HCT116 (cell line): ENCODE measurements at regions not wholly inside any gene's neighbourhood (a gene's known extent, or its start where the extent isn't known, plus 50 kb on each side); places are given as distances from the start of the nearest gene placed in this dataset.

Experiments
- ATAC-seq: fragments of 200-7000 bp; cut with Tn5 transposase; 2 replicates; pipeline ENCODE4 v1.9.1; 2020; ENCODE audit warnings: mild to moderate bottlenecking, moderate library complexity
- BruUV-seq: library from RNA; stranded (reverse); fragments of 400-500 nt; replicated peaks from 2 replicates; lab custom pipeline; 2021; lab: Mats Ljungman, UMichigan
- CTCF ChIA-PET: fragments of 300-600 bp; sonication (Branson Sonifier 250); formaldehyde crosslinking; loops from one replicate; lab custom pipeline; 2021; ENCODE audit warnings: antibody characterized with exemption; lab: Charles Lee
- POLR2A ChIA-PET: fragments of 300-600, 350-600 bp; sonication (Branson Sonifier 250); formaldehyde crosslinking; loops from one replicate; lab custom pipeline; 2021; ENCODE audit warnings: antibody characterized with exemption; lab: Charles Lee
- RAD21 ChIA-PET, 2 experiments: fragments of 300-600 bp; sonication (Branson Sonifier 250); formaldehyde crosslinking; loops; one replicate each; lab custom pipeline; 2023; ENCODE audit warnings: low total read pairs in 2 of 2; ENCODE audit not compliant: uncharacterized antibody in 2 of 2, unreplicated experiment in 2 of 2, low non-redundant PET in 1 of 2; lab: Charles Lee
- DNase-seq: peaks from one replicate; pipeline ENCODE4 v3.0.0-alpha.2; 2010; ENCODE audit warnings: low read depth, low spot score
- H2AFZ ChIP-seq: fragments of 200-600 bp; shearing (Covaris generic), sonication (generic); 2 replicates; pipeline ENCODE4 v1.6.1; 2017; ENCODE audit warnings: low read depth, mixed run types, mixed read lengths, antibody characterized with exemption, low read length; ENCODE audit not compliant: poor library complexity, severe bottlenecking
- H3K27ac ChIP-seq: 2 replicates; pipeline ENCODE4 v1.5.1; 2012; ENCODE audit warnings: low read depth, low read length
- H3K27me3 ChIP-seq: fragments of 200-600 bp; sonication (generic); 2 replicates; pipeline ENCODE4 v1.6.1; 2016; ENCODE audit warnings: mixed run types, low read length, mixed read lengths; ENCODE audit not compliant: insufficient read depth
- H3K36me3 ChIP-seq, 2 experiments: fragments of 200-500 bp in 1 of 2; fragments of 200-600 bp in 1 of 2; sonication (Bioruptor generic) in 1 of 2; sonication (generic) in 1 of 2; 2 replicates each; pipeline versions ENCODE4 v1.5.1 to v1.6.1; 2014 to 2016; ENCODE audit warnings: low read length in 2 of 2, inconsistent platforms in 1 of 2, mixed read lengths in 1 of 2, mixed run types in 1 of 2; ENCODE audit not compliant: insufficient read depth in 2 of 2, control insufficient read depth in 1 of 2
- H3K4me1 ChIP-seq, 2 experiments: fragments of 200-600 bp in 1 of 2; sonication (generic) in 1 of 2; 2 replicates each; pipeline versions ENCODE4 v1.5.1 to v1.6.1; 2012 to 2017; ENCODE audit warnings: low read length in 2 of 2, inconsistent platforms in 1 of 2, mild to moderate bottlenecking in 1 of 2, mixed read lengths in 1 of 2, mixed run types in 1 of 2, moderate library complexity in 1 of 2; ENCODE audit not compliant: insufficient read depth in 2 of 2, control insufficient read depth in 1 of 2
- H3K4me2 ChIP-seq: fragments of 200-600 bp; sonication (generic); 2 replicates; pipeline ENCODE4 v1.6.1; 2017; ENCODE audit warnings: mixed run types, low read length, mixed read lengths
- H3K4me3 ChIP-seq, 2 experiments: fragments of 200-600 bp in 1 of 2; sonication (generic) in 1 of 2; replicated peaks in 1 of 2; 2 replicates each; pipeline ENCODE4 v1.5.1; 2011 to 2016; ENCODE audit warnings: low read length in 2 of 2, control low read depth in 1 of 2, low read depth in 1 of 2, mild to moderate bottlenecking in 1 of 2, mixed read lengths in 1 of 2, mixed run types in 1 of 2
- H3K79me2 ChIP-seq: fragments of 200-600 bp; sonication (generic); 2 replicates; pipeline ENCODE4 v1.6.1; 2017; ENCODE audit warnings: mild to moderate bottlenecking, mixed run types, low read length, moderate library complexity, mixed read lengths; ENCODE audit not compliant: insufficient read depth
- H3K9ac ChIP-seq: fragments of 200-600 bp; sonication (generic); 2 replicates; pipeline ENCODE4 v1.6.1; 2016; ENCODE audit warnings: low read length, mixed read lengths
- H3K9me2 ChIP-seq: fragments of 200-600 bp; sonication (generic), shearing (Covaris generic); 2 replicates; pipeline ENCODE4 v1.6.1; 2017; ENCODE audit warnings: mixed run types, mild to moderate bottlenecking, moderate library complexity; ENCODE audit not compliant: insufficient read depth
- H3K9me3 ChIP-seq, 2 experiments: fragments of 200-500 bp in 1 of 2; fragments of 200-600 bp in 1 of 2; sonication (Bioruptor generic) in 1 of 2; sonication (generic) in 1 of 2; 2 replicates each; pipeline ENCODE4 v1.6.1; 2014 to 2017; ENCODE audit warnings: low read length in 2 of 2, mixed read lengths in 2 of 2, inconsistent platforms in 1 of 2, low read depth in 1 of 2, mild to moderate bottlenecking in 1 of 2, mixed run types in 1 of 2, moderate library complexity in 1 of 2; ENCODE audit not compliant: control insufficient read depth in 1 of 2, insufficient read depth in 1 of 2
- H4K20me1 ChIP-seq: fragments of 200-600 bp; sonication (generic), shearing (Covaris generic); 2 replicates; pipeline ENCODE4 v1.6.1; 2017; ENCODE audit warnings: mixed run types, mild to moderate bottlenecking, moderate library complexity; ENCODE audit not compliant: insufficient read depth
- CBX3 ChIP-seq: IDR thresholded peaks from 2 replicates; pipeline ENCODE4 v1.6.1; 2012; ENCODE audit warnings: low read depth
- CEBPB ChIP-seq: IDR thresholded peaks from 2 replicates; pipeline ENCODE4 v1.6.1; 2012; ENCODE audit warnings: low read depth
- EGR1 ChIP-seq: IDR thresholded peaks from 2 replicates; pipeline ENCODE4 v1.6.1; 2012; ENCODE audit warnings: low read depth
- ELF1 ChIP-seq: IDR thresholded peaks from 2 replicates; pipeline ENCODE4 v1.6.1; 2012; ENCODE audit warnings: low read depth, borderline replicate concordance
- EZH2 ChIP-seq: fragments of 200-600 bp; sonication (generic); IDR thresholded peaks from 2 replicates; pipeline ENCODE4 v1.6.1; 2017; ENCODE audit warnings: antibody characterized with exemption, mixed run types
- EZH2phosphoT487 ChIP-seq: fragments of 200-600 bp; IDR thresholded peaks from 2 replicates; pipeline ENCODE4 v1.6.1; 2018; ENCODE audit warnings: antibody characterized with exemption, borderline replicate concordance
- FOSL1 ChIP-seq: IDR thresholded peaks from 2 replicates; pipeline ENCODE4 v1.6.1; 2012; ENCODE audit warnings: low read depth
- JUND ChIP-seq: IDR thresholded peaks from 2 replicates; pipeline ENCODE4 v1.6.1; 2012
- POLR2A ChIP-seq: IDR thresholded peaks from 2 replicates; pipeline ENCODE4 v1.7.0; 2011; ENCODE audit warnings: borderline replicate concordance; ENCODE audit not compliant: insufficient read depth, insufficient read length; ENCODE audit errors: extremely low read depth
- RAD21 ChIP-seq: IDR thresholded peaks from 2 replicates; pipeline ENCODE4 v1.6.1; 2012; ENCODE audit warnings: low read depth, mild to moderate bottlenecking
- SIN3A ChIP-seq: IDR thresholded peaks from 2 replicates; pipeline ENCODE4 v1.6.1; 2012; ENCODE audit warnings: low read depth
- SRF ChIP-seq: IDR thresholded peaks from 2 replicates; pipeline ENCODE4 v1.6.1; 2012; ENCODE audit warnings: low read depth
- YY1 ChIP-seq: IDR thresholded peaks from 2 replicates; pipeline ENCODE4 v1.6.1; 2011; ENCODE audit warnings: low read length, low read depth, moderate library complexity, mild to moderate bottlenecking; ENCODE audit not compliant: insufficient replicate concordance; ENCODE audit errors: extremely low read depth
- ZFX ChIP-seq: fragments of 450-650 bp; IDR thresholded peaks from 2 replicates; pipeline ENCODE4 v1.6.1; 2017
- ZNF274 ChIP-seq: fragments of 200-500 bp; sonication (Bioruptor generic); IDR thresholded peaks from 2 replicates; pipeline ENCODE4 v1.6.1; 2014; ENCODE audit warnings: mild to moderate bottlenecking, low read depth, low read length, inconsistent platforms
- intact Hi-C: fragments of 100-400 bp; cut with micrococcal nuclease; formaldehyde crosslinking; loops from 2 replicates; pipeline ENCODE4 v1.10.0; 2022
- TF ChIP-seq, protein P1 (sequence below): IDR thresholded peaks from 2 replicates; pipeline ENCODE4 v1.6.1; 2012
- TF ChIP-seq, protein P2 (sequence below): IDR thresholded peaks from 2 replicates; pipeline ENCODE4 v1.6.1; 2012; ENCODE audit warnings: low read depth
- TF ChIP-seq, protein P3 (sequence below): IDR thresholded peaks from 2 replicates; pipeline ENCODE4 v1.6.1; 2012

DNA sequence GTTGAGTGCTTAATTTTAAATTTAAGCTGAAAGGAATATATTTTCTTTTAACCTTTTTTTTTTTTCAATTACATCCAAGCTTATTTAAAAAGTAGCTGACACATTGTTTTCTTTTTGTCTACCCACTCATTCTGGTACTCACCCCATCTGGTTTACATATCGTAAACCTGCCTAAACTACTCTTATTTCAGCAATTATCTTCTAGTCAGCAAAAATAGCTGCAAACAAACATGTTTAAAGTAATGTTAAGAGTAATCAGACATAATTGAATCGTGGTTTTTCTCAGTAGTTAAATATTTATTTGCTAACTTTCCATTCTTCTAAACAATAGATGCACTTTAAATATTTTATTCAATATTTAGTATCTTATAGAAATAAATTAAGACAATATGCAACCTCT is 492.7 kb upstream of the MGAT4C start:
- no peak overlapping the region for H2AFZ ChIP-seq
- no peak overlapping the region for H3K27ac ChIP-seq
- POLR2A ChIA-PET = no interaction called here
- no peak overlapping the region for H3K9ac ChIP-seq
- H3K9me3 ChIP-seq = no peaks in the 10 kb centered on the region
- no peaks in the 10 kb centered on the region for H3K4me1 ChIP-seq
- no peak for DNase-seq
- no peak for ATAC-seq
- CTCF ChIA-PET = no interaction called here
- H3K36me3 ChIP-seq = no peaks in the 10 kb centered on the region
- H3K79me2 ChIP-seq = no peaks in the 10 kb centered on the region
- no peak overlapping the region for H3K4me3 ChIP-seq
- BruUV-seq = no TSS peak
- H3K4me2 ChIP-seq = no peak overlapping the region
- RAD21 ChIA-PET = no interaction called here
- H4K20me1 ChIP-seq = no peaks in the 10 kb centered on the region
- TF ChIP-seq POLR2A (no peak), RAD21 (no peak), FOSL1 (no peak)
- TF ChIP-seq, protein P1, sequence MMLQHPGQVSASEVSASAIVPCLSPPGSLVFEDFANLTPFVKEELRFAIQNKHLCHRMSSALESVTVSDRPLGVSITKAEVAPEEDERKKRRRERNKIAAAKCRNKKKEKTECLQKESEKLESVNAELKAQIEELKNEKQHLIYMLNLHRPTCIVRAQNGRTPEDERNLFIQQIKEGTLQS = no peak
- no peaks in the 10 kb centered on the region for H3K27me3 ChIP-seq
- intact Hi-C loops = no loop called here
- H3K9me2 ChIP-seq = no peaks in the 10 kb centered on the region; the same call in 1 of the 2 replicates

- no peaks in the 10 kb centered on the region for H3K36me3 ChIP-seq
- no TSS peak for BruUV-seq
- H3K4me3 ChIP-seq = no peak overlapping the region
- ATAC-seq (no peak), DNase-seq (no peak)
- H3K9me3 ChIP-seq = no peaks in the 10 kb centered on the region
- no peak overlapping the region for H3K4me2 ChIP-seq
- ChIA-PET RAD21 (no interaction called here), POLR2A (no interaction called here), CTCF (no interaction called here)
- no peaks in the 10 kb centered on the region for H3K4me1 ChIP-seq
- no peak overlapping the region for H3K27ac ChIP-seq
- no peaks in the 10 kb centered on the region for H3K79me2 ChIP-seq
- no peaks in the 10 kb centered on the region; the same call in 1 of the 2 replicates for H3K9me2 ChIP-seq
- no peaks in the 10 kb centered on the region for H4K20me1 ChIP-seq
- H3K9ac ChIP-seq = no peak overlapping the region
- no peaks in the 10 kb centered on the region for H3K27me3 ChIP-seq
- H2AFZ ChIP-seq = no peak overlapping the region
- intact Hi-C loops = no loop called here
- TF ChIP-seq CBX3 (no peak), ZNF274 (no peak), SRF (no peak), ELF1 (no peak), EZH2phosphoT487 (no peak), EGR1 (no peak), SIN3A (no peak), ZFX (no peak), CEBPB (no peak), EZH2 (no peak), YY1 (no peak), JUND (no peak)
- TF ChIP-seq, protein P2, sequence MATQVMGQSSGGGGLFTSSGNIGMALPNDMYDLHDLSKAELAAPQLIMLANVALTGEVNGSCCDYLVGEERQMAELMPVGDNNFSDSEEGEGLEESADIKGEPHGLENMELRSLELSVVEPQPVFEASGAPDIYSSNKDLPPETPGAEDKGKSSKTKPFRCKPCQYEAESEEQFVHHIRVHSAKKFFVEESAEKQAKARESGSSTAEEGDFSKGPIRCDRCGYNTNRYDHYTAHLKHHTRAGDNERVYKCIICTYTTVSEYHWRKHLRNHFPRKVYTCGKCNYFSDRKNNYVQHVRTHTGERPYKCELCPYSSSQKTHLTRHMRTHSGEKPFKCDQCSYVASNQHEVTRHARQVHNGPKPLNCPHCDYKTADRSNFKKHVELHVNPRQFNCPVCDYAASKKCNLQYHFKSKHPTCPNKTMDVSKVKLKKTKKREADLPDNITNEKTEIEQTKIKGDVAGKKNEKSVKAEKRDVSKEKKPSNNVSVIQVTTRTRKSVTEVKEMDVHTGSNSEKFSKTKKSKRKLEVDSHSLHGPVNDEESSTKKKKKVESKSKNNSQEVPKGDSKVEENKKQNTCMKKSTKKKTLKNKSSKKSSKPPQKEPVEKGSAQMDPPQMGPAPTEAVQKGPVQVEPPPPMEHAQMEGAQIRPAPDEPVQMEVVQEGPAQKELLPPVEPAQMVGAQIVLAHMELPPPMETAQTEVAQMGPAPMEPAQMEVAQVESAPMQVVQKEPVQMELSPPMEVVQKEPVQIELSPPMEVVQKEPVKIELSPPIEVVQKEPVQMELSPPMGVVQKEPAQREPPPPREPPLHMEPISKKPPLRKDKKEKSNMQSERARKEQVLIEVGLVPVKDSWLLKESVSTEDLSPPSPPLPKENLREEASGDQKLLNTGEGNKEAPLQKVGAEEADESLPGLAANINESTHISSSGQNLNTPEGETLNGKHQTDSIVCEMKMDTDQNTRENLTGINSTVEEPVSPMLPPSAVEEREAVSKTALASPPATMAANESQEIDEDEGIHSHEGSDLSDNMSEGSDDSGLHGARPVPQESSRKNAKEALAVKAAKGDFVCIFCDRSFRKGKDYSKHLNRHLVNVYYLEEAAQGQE = no peak
- TF ChIP-seq, protein P3, sequence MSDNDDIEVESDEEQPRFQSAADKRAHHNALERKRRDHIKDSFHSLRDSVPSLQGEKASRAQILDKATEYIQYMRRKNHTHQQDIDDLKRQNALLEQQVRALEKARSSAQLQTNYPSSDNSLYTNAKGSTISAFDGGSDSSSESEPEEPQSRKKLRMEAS = no peak
- TF ChIP-seq, protein P1 = no peak
Observed at GRCh38 chr12:86744547-86745212, 488.5 kb upstream of the MGAT4C start.
